Activated CD8-positive, alpha-beta T cell treated with anti-CD3 and anti-CD28 coated beads for 36 hours (primary cell): ENCODE measurements at regions not wholly inside any gene's neighbourhood (a gene's known extent, or its start where the extent isn't known, plus 50 kb on each side); places are given as distances from the start of the nearest gene placed in this dataset.

Source experiments
- ATAC-seq: fragments of 200-7000 bp; cut with Tn5 transposase; one replicate; pipeline ENCODE4 v1.10.0; 2021; ENCODE audit warnings: mild to moderate bottlenecking, moderate library complexity
- CTCF ChIA-PET: fragments of 350-600 bp; sonication (Branson Sonifier 250); formaldehyde crosslinking; loops from one replicate; lab custom pipeline; 2021; ENCODE audit warnings: antibody characterized with exemption; lab: Charles Lee
- POLR2A ChIA-PET: fragments of 350-600 bp; sonication (Branson Sonifier 250); formaldehyde crosslinking; loops from one replicate; lab custom pipeline; 2021; ENCODE audit warnings: antibody characterized with exemption; lab: Charles Lee
- DNase-seq: peaks from one replicate; pipeline ENCODE4 v3.0.0-alpha.2; 2020
- H3K27ac Mint-ChIP-seq: one replicate; pipeline ENCODE4 v1.8.0; 2021; ENCODE audit warnings: mild to moderate bottlenecking, mixed read lengths
- H3K27me3 Mint-ChIP-seq: one replicate; pipeline ENCODE4 v1.8.0; 2021; ENCODE audit warnings: mixed read lengths
- H3K36me3 Mint-ChIP-seq: one replicate; pipeline ENCODE4 v1.8.0; 2021; ENCODE audit warnings: low read depth, mixed read lengths
- H3K4me1 Mint-ChIP-seq: one replicate; pipeline ENCODE4 v1.8.0; 2021; ENCODE audit warnings: low read depth, mixed read lengths
- H3K4me3 Mint-ChIP-seq: one replicate; pipeline ENCODE4 v1.8.0; 2021; ENCODE audit warnings: mild to moderate bottlenecking, moderate library complexity, mixed read lengths
- H3K9me3 Mint-ChIP-seq: one replicate; pipeline ENCODE4 v1.8.0; 2021; ENCODE audit warnings: mixed read lengths
- CTCF ChIP-seq: fragments of 200-600 bp; IDR thresholded peaks from one replicate; pipeline ENCODE4 v1.8.0; 2022; ENCODE audit warnings: antibody characterized with exemption, mild to moderate bottlenecking
- intact Hi-C: fragments of 100-400 bp; cut with micrococcal nuclease; formaldehyde crosslinking; loops from one replicate; pipeline ENCODE4 v1.10.0; 2022

GRCh38 chr12:20967756-20968155 lies 157.3 kb downstream of the SLCO1B3 start:
- ATAC-seq (no peak), DNase-seq (no peak)
- no peak overlapping the region for H3K27ac Mint-ChIP-seq
- intact Hi-C loops, result no loop called here
- TF ChIP-seq CTCF, result no peak
- H3K27me3 Mint-ChIP-seq, result no peaks in the 10 kb centered on the region
- peaks cover 5% of the 10 kb centered on the region for H3K9me3 Mint-ChIP-seq
- ChIA-PET CTCF (no interaction called here), POLR2A (no interaction called here)
- H3K4me1 Mint-ChIP-seq, result no peaks in the 10 kb centered on the region
- no peak overlapping the region for H3K4me3 Mint-ChIP-seq
- H3K36me3 Mint-ChIP-seq, result no peaks in the 10 kb centered on the region

DNA sequence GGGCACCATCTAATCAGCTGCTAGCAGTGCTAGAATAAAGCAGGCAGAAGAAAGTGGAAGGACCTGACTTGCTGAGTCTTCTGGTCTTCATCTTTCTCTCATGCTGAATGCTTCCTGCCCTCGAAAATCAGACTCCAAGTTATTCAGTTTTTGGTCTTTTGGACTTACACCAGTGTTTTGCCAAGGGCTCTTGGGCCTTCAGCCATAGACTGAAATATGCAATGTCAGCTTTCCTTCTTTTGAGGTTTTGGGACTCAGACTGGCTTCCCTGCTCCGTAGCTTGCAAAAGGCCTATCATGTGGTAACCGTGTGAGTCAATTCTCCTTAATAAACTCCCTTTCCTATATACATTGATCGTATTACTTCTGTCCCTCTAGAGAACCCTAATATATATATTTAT lies 159.3 kb downstream of the SLCO1B3 start:
- Mint-ChIP-seq H3K27me3 (no peaks in the 10 kb centered on the region), H3K4me1 (no peaks in the 10 kb centered on the region), H3K36me3 (no peaks in the 10 kb centered on the region), H3K4me3 (no peak overlapping the region), H3K27ac (no peak overlapping the region), H3K9me3 (peaks cover 7% of the 10 kb centered on the region)
- ATAC-seq (no peak), DNase-seq (no peak)
- ChIA-PET POLR2A (no interaction called here), CTCF (no interaction called here)
- TF ChIP-seq CTCF, result no peak
- intact Hi-C loops, result no loop called here

DNA sequence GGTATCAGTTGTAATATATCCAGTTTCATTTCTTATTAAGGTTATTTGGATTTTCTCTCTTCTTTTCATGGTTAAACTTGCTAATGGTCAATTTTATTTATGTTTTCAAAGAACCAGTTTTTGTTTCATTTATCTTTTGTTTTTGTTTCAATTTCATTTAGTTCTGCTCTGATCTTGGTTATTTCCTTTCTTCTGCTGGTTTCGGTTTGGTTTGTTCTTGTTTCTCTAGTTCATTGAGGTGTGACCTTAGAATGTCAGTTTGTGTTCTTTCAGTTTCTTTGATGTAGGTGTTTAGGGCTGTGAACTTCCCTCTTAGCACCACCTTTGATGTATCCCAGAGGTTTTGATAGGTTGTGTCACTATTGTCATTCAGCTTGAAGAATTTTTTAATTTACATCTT lies 145.6 kb upstream of the SLCO1B1 start:
- H3K4me1 Mint-ChIP-seq, result peaks cover 3% of the 10 kb centered on the region
- H3K36me3 Mint-ChIP-seq, result no peaks in the 10 kb centered on the region
- POLR2A ChIA-PET, result interaction anchor here (0.6 kb wide), 1 partner anchor 269 kb away, joined by 3 read pairs; no protein-coding TSS in a partner anchor
- no peak overlapping the region for H3K27ac Mint-ChIP-seq
- no peak for TF ChIP-seq CTCF
- H3K9me3 Mint-ChIP-seq, result peaks cover 26% of the 10 kb centered on the region
- DNase-seq (no peak), ATAC-seq (no peak)
- intact Hi-C loops, result no loop called here
- CTCF ChIA-PET, result no interaction called here
- H3K27me3 Mint-ChIP-seq, result no peaks in the 10 kb centered on the region
- H3K4me3 Mint-ChIP-seq, result no peak overlapping the region

DNA sequence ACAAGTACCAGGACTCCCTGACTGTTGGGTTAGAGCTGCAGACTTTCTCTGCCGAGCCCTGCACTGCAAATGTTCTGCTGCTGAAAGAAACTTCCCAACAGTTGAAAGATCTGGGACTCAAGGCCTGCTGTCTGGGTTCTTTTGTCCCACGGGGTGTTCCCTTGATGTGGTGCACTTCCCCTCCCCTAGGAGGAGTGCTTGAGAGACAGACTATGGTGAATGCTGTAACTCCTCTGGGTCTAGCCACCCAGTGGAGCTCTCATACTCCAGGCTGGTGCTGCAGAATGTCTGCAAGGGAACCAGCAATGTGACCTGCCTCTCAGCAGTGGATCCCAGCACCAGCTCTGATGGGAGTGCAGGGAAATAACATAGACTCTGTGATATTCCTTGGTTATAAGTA lies 129.2 kb upstream of the SLCO1B1 start:
- intact Hi-C loops, result no loop called here
- Mint-ChIP-seq H3K36me3 (no peaks in the 10 kb centered on the region), H3K27me3 (no peaks in the 10 kb centered on the region), H3K27ac (no peak overlapping the region), H3K4me1 (no peaks in the 10 kb centered on the region), H3K9me3 (no peaks in the 10 kb centered on the region), H3K4me3 (no peak overlapping the region)
- no peak for ATAC-seq
- TF ChIP-seq CTCF, result no peak
- CTCF ChIA-PET, result interaction anchor here (1.2 kb wide), 1 partner anchor 9 kb away, joined by 3 read pairs; no protein-coding TSS in a partner anchor
- DNase-seq, result no peak
- POLR2A ChIA-PET, result no interaction called here

GRCh38 chr12:21025656-21026055 lies 105.3 kb upstream of the SLCO1B1 start:
- DNase-seq, result no peak
- H3K9me3 Mint-ChIP-seq, result peaks cover 9% of the 10 kb centered on the region
- no peak for ATAC-seq
- no peak for TF ChIP-seq CTCF
- H3K27ac Mint-ChIP-seq, result no peak overlapping the region
- intact Hi-C loops, result no loop called here
- ChIA-PET CTCF (no interaction called here), POLR2A (no interaction called here)
- no peaks in the 10 kb centered on the region for H3K27me3 Mint-ChIP-seq
- no peaks in the 10 kb centered on the region for H3K36me3 Mint-ChIP-seq
- no peak overlapping the region for H3K4me3 Mint-ChIP-seq
- H3K4me1 Mint-ChIP-seq, result no peaks in the 10 kb centered on the region
